ENCODE measurements at regions not wholly inside any gene's neighbourhood (a gene's known extent, or its start where the extent isn't known, plus 50 kb on each side); places are given as distances from the start of the nearest gene placed in this dataset.

GRCh38 chr16:61274211-61274610 lies 762.0 kb downstream of the CDH8 start:
- TF ChIP-seq GATA3 (IDR thresholded peaks at IDR 0.05; ENCODE audit: low read depth, low read length) (no peak), GATA2 (IDR thresholded peaks at IDR 0.05; ENCODE audit: low read depth, low read length) (no peak)

Measured in SH-SY5Y (cell line).